HG02943 (cell line): ENCODE measurements at regions not wholly inside any gene's neighbourhood (a gene's known extent, or its start where the extent isn't known, plus 50 kb on each side); places are given as distances from the start of the nearest gene placed in this dataset.
"Not testable (repeated sequence)": the region's sequence is repeated elsewhere in the genome, so short reads cannot be mapped to it uniquely, and the experiment has no call there.

Experiments
- ATAC-seq: cut with Tn5 transposase; IDR thresholded peaks from one replicate; pipeline ENCODE4 v1.9.1; 2021; ENCODE audit warnings: mild to moderate bottlenecking, low read depth, moderate library complexity; ENCODE audit not compliant: unreplicated experiment

DNA sequence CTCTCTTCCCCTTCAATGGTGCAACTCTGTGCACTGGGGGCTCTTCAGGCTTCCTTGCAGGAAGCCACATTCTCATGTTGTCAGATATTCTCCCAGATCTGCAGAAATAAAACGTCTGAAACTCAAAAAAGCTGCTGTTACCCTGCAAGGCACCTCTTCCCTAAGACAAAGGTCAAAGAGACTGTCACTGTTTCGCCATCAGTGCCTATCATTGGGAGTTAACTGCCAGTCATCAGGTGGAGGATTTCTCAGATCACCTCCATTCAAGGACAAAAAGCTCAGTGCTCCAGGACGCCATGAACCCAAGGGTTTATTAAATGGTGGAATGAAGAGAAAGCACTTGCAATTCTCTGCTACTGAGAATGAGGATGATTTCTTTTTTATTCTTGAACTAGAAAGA is 144.6 kb upstream of the PALS2 start:
- no peak for ATAC-seq

DNA sequence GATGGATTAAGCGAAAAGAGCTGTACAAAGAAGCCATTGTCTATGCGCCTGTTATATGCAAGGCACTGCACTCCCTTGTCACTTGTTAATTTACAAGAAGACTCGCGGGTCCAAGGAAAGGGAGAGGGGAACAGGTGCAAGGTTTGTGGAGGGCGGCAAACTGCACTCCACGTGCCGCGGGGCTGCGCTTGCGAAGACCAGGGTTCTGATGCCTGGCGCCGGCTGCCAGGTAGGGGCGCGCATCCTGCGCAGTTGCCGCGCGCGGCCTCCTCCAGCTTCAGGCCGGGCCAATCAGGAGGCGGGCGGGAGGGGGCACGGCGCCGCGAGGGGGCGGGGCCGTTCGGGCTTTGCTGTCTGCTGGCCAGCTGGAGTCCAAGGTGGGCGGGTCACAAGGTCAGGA is 140.6 kb upstream of the PALS2 start:
- ATAC-seq = no peak

DNA sequence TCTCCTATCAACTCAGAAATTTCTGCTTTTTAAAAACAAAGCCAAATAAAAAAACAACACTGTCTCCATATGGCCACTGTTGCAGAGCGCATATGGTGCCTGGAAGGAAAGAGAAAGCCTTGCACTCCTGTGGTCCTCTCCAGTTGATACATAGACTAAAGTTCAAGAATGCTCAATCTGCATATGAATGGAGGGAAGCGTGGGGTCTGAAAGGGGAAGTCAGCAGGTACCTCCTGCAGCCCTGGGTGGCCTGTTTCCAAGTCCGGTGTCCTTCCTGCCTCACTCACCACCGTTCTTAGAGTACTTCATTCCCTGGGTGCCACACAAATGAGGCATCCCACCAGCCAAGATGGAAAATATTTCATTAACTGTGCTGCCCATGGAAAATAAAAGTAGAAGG is 138.3 kb upstream of the PALS2 start:
- no peak for ATAC-seq

DNA sequence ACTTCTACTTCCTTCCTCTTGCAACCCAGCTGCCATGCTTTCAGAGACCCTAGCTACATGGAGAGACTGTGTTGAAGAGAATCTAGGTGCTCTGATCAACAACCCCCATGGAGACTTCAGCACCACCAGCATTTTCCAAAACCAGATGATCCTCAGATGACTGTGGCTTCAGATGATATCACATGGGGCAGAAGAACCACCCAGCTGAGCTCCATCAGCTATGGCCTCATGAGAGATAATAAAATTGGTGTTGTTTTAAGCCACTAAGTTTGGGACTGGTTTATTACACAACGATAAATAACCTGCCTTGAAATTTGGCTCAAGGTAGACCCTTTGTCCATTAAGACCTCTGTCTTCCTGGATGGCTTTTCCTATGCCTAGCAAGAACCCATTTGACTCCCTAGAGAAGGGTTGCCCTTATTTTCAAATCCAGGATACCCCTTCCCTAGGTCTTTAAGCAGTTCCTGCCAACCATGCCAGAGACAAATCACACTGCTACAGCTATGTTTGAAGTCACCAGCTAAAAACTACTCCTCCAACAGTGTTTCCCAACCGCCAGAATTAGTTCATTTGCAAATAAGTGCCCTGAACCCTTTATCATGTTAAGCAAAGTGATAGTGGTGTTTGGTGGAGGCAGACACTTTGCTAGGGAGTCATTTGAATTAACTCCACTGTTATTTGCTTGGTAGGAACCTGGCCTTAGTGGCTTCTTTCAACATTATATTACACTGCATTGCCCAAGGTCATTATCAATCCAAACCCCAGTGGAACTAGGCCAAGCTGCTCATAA is 136.9 kb upstream of the PALS2 start:
- ATAC-seq = no peak

DNA sequence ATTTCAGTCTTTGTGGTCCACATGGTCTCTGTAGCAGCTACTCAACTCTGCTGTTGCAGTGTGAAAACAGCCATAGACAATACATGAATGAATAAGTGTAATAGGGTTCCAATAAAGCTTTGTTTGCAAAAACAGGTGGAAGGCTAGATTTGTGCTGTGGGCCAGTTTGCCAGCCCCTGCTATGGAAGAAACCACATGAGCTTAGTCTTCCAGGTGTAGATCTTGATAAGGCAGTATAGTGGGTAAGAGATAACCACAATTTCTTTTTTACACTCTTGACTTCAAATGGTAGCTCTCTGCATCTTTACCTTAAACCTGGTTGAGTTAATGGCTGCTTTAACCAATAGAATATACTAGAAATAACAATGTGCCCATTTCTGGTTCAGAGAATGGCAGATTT is 135.0 kb upstream of the PALS2 start:
- no peak for ATAC-seq

DNA sequence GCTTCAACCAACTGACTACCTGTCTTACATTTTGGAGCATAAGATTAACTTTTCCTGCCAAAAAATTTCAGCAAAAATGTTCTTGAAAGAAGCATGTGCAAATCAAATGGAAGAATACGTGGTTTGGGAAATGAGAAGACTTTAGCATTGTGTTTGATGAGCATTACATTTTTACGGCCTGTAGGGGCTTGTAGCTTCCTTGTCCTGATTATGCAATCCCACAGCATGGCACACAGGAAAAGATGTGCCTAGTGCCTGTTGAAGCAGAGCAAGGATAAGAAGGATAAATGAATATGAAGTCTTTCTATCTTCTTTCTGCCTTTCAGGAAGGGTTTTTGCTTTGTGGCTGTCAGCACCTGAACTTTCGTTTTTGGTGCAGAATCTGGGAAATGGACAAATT is 134.1 kb upstream of the PALS2 start:
- ATAC-seq = not testable (repeated sequence)

DNA sequence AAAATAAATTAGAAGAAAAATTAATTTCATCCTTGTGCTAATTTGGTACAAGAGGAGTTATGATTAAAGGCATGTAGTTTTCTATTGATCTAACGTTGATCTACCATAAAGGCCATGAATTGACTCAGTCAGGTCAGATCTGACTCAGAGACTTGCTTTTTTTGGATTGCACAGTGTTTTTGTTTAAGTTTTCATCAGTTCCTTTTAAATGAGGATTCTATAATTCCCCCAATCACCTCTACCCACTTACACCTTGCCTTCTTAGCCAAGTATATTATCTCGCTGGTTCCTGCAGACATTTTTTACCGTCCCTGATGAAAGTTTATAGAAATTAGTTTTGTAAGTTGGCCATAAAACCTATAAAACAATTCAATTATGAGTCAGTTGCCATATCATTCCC is 132.4 kb upstream of the PALS2 start:
- no peak for ATAC-seq

DNA sequence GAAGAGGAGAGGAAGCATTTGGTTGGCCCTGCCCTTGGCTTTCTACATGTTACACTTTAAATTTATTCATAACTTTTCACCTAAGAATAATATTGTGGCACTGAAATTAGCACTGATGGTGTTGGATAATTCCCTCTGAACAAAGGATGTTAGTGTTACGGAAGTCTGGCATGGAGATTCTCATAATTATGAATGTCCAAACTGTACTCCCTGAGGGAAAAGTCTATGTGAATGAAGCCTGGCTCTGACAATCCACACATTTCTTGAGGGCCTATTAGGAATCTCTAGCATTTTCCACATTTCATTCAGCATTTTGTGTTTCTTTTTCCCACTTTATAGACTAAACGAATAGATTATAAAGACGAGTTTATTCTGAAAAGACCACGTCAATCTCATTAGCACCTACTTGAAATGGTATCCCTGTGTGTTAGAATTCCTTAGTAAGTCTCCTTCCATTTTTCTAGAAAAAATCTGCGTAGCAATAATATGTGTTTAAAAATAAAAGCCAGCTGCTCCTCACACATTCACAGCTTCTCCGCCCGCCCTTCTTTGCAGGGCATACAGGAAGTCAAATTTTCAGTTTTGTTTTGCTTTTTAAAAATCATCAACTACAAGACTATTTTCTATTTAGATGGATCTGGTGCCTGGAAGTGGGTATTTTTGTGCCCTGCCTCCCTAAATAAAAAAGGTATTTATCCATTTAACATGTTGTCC is 131.8 kb upstream of the PALS2 start:
- ATAC-seq = peak; percentile 75

DNA sequence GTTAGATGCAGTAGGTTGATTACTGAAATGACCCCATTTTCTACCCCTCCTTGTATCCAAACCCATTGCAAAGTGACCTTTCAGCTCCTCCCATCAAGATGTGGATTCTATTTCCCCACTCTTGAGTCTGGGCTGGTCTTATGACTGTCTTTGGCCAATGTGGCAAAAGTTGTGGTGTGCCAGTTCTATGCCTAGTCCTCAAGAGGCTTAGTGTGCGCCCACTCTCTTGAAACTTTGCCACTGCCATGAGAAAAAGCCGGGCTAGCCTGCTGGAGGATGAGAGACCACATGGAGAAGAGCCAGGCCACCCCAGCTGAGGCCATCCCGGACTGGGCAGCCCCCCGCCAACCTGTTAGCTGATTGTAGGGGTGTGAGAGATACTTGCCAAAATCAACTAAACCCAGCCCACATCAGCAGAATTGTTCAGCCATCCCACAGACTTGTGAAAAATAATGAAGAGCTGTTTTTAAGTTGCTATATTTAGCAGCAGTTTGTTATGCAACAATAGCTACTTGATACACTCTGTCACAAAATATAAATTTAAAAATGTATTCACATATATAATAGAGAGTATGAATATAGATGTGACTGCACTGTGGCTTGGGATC is 131.0 kb upstream of the PALS2 start:
- ATAC-seq = peak; percentile 37

DNA sequence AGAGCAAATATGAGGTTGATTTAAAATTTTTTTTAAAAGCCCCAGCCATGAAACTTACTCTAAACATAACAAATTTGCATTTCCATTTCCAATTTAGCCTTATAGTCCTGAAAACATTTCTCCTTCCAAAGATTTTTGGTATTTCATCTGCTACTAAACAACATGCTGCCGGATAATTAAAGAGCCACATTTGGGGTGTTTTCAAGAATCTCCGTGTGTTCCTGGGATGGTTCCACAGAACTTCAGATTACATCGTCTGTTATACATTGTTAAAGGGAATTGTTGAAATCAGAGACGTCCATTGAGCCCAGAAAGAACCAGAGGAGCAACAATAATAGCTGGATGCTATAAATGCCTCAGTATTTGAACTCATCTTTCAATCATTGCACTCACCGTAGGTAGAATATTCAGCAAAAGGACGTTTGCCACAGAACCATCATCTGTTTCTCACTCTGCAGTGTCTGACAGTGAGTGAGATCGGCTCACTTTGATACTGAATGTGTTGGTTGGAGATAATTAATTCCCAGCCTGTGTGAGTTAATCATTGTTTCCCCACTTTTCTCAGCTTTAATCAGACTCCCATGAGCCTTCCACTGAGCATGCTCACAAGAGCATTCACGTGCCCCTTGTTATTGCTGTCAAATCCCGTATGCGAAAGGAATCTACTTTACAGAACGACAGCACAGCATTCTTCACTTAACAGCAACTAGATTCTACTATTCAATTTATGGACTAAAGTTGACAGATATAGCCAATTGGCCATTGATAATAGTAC is 128.4 kb upstream of the PALS2 start:
- no peak for ATAC-seq

DNA sequence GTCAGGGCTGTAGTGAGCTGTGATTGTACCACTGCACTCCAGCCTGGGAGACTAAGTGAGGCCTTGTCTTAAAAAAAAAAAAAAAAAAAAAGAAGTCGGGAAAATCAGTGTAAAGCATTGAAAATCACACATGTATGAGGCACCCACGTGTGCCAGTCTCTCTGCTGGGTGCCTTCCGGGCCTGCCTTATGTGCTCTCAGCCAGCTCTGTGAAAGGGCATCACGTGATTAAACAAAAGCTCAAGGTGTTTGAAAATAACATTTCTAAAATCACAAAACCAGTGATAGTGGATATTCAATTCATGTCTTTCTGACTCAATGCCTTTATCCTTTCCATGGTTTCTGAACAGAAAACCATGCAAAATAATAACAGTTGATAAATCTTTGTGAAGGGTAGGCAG is 125.2 kb upstream of the PALS2 start:
- no peak for ATAC-seq

DNA sequence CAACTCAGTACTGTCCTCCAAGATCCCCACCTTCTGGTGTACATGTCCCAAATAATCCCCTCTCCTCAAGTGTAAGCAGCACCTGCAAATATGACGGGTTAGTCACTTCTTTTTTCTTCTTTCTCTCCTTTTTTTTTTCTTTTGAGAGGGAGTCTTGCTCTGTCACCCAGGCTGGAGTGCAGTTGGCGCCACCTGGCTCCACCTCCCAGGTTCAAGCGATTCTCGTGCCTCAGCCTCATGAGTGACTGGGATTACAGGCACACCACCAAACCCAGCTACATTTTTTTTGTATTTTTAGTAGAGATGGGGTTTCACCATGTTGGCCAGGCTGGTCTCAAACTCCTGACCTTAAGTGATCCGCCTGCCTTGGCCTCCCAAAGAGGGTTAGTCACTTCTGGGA is 123.8 kb upstream of the PALS2 start:
- ATAC-seq = not testable (repeated sequence)

DNA sequence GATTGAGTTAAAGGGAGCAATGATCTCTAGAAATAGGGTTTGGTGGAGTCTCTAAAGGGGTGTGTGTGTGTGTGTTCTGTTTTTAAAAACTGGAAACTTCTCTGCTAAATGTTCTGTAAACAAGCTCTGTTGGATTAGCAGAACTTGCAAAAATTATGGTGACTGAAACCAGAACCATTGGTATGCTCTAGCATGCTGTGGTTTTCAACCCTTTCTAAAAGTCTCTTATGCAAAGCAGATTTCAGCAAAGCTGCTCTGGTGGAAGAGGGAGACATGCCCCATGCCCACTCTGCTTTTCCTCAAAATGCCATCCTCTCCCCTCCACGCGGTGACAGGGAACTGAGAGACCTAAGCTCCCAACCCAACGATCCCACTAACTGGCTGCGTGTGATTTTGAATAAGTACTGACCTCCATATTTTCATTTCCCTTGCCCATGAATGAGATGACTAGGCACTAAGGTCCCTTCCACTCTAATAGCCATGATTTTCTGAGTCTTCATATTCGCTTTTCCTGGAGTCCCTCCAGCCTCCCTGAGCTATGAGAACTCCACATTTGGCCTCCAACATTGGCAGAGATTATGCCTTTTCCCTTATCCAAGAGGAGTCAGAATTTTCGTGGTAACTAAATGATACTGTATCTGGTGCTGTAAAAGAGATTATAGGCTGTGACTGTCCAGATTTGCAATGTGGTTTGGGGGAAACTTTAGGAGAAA is 117.3 kb upstream of the PALS2 start:
- ATAC-seq = peak; percentile 58

DNA sequence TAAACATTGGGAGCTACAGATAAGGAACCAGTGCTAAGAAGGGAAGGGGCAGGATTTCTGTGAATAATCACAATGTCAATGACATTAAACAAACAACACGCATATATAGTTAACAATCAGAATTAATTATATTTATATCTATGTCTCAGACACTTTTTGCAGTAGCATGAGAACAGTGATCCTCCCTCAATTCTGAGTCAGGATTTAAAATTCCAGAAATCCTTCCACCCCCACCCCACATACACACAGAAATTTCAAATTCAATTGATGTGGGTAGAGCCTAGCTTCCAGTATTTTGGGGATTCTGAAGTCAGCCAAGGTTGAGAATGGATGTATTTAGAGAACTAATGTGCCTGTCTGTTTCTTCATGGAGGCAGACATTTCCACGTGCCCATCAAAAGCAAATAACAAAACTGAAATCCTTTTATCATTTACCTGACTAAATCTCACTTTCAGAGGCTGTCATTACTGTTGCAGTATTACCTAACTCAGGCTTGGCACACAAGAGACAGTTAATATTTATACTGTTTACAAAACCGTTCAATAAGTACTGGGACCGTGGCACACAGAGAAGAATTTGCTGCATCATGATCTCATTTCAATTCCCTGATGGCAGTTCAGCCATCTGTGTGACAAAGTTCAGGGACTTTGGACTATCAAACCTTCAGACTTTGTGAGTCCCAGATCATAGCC is 116.6 kb upstream of the PALS2 start:
- ATAC-seq = peak; percentile 74

DNA sequence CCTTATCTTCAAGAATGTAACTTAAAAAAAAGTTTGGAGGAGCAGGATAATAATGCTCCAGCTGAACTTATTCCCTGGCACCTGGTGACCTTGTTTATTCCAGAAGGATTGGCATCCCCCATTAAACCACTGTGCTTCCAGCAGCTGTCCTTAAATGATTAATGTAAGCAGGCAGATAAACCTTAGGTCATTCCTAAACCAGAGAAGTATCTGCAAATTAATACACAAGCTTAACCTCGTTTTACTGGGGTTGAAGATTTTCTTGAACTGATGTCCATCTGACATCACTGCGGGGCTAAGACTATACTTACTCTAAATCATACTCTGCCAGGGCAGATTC is 116.1 kb upstream of the PALS2 start:
- peak; percentile 13 for ATAC-seq

DNA sequence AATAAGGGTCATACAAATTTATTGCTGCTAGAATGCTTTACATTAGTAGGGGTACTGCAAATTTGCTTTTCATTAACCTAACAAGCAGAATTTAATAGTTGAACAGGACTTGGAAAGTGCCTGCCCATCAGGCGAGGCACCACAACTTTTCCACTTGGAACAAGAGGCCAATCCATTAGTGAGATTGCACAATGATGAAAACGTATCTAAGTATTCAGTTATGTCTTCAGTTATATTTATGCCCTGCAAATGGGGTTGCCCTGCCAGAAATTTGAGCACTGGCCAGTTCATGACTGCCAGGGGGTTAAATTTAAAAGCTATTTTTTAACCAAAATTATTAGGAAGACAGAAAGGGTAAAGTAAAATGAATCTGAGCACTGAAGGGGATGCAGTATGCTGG is 111.1 kb upstream of the PALS2 start:
- no peak for ATAC-seq

DNA sequence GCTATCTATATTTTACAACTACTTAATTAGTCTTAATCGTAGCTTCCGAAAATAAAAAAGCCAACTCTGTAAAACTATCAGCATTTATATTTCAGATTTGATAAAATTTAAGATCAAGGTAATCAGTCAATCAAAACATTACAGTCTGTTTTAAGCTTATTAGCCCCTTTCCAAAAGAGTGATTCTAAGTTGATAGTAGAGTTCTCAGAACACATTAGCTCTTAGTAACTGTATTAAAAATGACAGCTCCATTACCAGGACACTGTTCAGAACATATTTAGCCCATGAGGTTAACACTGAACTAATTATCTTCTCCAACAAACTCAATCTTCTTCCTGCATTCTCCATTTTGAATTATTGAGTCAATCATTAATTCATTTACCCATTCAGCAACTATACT is 110.3 kb upstream of the PALS2 start:
- ATAC-seq = no peak

DNA sequence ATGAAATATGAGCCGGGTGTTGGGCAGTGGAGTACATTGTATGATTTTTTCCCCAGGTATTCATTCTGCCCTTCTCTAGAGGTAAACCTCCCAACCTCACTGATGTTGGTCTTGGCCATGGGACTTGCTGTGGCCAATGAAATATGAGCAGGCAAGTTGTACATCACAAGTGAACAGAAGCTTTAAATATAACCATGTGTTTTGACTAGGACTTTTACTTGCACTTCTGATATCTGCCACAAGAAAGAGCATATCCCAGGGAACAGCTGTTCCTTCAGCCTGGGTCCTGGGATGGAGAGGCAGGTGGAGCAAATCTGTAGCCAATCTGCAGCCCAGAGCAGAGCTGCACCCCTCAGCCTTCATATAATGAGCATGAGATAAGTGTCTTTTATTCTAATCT is 109.8 kb upstream of the PALS2 start:
- no peak for ATAC-seq

DNA sequence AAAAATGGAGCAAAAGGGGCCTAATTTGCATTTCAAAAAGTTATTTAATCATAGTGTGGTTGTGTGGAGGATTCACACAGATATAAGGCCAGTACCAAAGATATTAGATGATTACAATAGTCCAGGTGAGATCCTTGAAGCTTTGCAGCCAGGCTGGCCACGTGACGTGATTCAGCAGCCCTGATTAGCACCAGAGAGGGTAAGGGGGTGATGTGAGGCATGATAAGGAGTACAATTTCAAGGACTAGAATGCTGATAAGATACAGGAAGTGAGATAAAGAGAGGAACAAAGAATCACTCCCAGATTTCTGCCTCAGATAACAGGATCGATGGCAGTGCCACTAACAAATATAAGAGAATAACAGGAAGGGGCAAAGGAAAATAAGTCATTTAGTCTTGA is 108.4 kb upstream of the PALS2 start:
- ATAC-seq = no peak

DNA sequence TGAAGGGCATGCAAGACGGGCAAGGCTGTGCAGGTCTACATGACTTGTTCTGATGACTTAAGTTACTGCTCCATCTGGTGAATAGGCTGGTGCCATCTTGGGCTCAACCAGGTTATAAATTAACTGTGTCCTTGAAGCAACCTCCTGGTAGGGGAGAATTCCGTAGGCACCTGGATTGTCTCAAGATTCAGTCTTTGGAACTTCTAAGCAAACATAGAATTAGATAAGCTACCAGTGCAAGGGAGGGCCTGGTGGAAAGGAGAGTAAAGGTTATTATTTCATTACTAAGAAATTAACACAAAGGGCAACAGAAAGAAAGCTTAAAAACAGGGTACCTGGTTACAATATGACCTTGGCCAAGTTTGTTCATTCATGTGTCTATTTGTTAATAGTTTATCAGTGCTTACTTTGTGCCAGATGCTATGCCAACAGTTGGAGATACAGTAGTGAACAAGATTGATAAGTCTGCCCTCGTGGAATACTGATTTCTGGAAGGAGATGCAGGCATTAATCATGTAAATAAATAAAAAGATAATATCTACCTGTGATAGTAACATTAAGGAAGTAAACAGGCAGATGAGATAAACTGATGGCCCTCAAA is 107.0 kb upstream of the PALS2 start:
- ATAC-seq = no peak
